ENCODE measurements at regions not wholly inside any gene's neighbourhood (a gene's known extent, or its start where the extent isn't known, plus 50 kb on each side); places are given as distances from the start of the nearest gene placed in this dataset.
"Not testable (repeated sequence)": the region's sequence is repeated elsewhere in the genome, so short reads cannot be mapped to it uniquely, and the experiment has no call there.

DNA sequence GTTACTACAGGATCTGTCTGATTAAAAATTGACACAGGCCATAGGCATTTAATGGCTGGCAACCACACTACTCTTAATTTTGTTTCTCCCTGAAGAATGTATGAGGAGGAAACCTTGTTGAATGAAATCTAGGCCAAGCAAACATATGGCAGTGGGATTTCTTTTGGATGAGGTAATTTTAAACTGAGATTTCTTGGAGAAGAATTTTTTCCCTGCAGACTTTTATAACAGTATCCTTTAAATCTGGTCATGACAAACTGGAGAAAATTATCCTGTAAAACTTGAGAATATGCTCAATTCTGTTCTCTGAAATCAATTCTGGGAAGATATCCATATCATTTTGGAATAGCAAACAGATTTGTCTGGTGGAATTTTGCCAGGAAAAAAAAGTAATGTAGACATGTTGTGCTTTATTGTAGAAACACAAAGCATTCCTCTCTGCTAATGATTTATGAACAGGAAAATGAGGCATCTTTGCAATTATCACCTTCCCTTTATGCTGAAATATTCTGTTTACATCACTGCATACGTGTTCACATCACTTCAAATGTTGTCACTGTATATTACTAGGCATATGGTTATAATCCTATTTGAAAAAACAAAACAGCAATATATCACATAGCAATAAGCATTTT is 108.3 kb upstream of the ARSJ start:
- no peak for DNase-seq (ENCODE audit: low read depth in 2 of 2)

DNA sequence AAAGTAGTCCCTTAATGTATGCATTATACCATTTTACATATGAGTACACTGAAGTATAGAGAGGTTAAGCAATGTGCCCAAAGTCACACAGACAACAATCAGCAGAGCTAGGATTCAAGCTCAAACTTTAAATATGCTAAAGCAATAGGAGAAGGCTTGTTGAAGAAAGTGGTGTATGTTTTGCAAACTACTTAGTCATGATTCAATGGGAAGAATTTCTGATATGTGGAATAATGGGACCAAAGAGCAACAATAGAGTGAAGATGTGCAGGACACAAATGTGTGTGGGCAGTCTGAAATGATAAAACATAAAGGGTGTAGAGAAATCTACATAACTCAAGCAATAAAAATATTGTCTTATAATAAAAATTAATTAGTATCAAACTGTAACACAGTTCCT is 109.0 kb upstream of the ARSJ start:
- no peak for DNase-seq (ENCODE audit: low read depth in 2 of 2)

DNA sequence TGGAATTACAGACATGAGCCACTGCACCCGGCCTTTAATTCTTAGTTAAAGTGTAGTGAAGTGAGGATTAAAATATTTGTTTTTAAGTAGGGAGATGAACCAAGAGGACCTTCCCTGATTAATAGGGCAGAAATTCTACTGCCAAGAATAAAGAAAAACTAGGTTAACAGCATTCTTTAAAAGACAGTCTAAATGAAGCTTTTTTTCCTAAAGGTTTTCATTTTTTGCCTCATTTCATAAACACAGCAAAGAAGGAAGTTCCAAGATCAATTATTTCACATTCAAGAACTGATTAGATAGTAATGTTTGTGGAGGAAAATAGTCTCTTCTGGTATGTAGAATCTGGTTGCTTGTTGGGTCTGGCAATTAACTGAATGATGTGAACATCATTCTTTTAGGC is 112.1 kb upstream of the ARSJ start:
- DNase-seq (ENCODE audit: low read depth in 2 of 2): no peak

DNA sequence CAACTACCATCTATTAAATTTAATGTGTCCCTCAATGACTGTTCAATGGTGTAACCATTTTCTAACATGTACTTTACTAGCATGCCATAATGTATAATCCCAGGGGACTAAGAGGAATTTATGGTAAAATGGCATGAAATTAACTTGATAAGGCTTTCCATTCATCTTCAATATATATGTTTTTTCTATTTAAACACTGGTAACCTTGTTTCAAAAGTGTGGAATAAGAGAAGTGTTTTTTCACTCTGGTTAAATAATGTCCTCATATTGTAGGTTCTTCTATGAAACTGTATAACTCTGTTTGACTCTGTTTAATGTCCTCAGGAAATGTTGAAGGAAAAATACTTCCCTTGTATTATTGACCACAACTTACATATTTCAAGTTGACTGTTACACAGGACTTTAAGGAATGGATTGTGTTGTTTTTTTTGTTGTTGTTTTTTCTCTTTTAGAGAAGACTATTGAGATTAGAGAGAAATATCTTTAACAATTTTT is 113.8 kb upstream of the ARSJ start:
- no peak for DNase-seq (ENCODE audit: low read depth in 2 of 2)

DNA sequence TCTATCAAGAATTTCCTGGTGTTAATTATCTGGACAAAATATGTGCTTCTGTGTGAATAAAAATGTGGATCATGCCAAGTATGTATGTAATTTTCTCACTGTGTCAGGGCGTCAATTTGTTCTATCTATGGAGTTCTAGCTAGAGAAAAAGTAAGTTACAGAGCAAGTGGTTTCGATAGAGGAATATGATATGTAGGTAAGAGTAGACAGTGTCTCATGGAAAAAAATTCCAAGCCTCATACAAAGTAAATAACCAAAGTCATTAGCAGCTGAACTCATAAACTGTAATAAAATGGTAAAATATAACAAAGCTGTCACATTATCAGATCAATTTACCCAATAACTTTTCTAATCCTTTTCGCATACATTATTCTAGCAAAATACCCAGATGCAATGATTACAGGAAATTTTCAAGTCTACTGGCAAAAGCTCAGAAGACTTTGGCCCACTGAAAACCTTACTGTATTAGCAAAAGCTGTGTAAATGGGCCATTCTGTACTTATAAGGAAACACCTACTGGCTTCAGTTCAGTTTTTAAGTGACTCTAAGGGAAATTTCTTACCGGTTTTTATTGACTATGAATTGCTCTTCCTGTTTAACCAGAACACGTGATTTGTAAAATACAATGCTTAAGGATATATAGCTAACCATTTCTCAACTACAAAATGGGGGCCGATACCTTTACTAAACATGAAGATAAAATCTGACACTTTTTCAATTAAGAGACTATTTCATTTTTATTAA is 121.0 kb upstream of the ARSJ start:
- no peak for DNase-seq (ENCODE audit: low read depth in 2 of 2)

DNA sequence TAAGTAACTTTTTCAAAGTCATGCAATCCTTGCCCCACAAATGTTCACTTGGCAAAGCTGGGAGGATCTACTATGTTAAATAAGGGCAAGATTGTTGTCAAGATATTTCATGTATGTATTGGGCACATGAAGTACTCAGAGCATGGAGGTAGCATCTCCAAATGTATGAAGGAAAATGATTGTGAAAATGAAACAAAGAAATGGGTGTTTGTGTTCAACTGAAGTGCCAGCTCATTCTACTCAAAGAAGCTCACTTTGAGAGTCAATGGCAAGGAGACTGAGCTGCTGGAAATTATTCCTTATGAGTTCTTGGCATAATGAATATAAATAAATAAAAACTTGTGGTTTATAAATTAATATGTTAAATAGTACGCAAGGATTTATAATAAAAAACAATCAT is 124.5 kb upstream of the ARSJ start:
- DNase-seq (ENCODE audit: low read depth in 2 of 2): no peak

DNA sequence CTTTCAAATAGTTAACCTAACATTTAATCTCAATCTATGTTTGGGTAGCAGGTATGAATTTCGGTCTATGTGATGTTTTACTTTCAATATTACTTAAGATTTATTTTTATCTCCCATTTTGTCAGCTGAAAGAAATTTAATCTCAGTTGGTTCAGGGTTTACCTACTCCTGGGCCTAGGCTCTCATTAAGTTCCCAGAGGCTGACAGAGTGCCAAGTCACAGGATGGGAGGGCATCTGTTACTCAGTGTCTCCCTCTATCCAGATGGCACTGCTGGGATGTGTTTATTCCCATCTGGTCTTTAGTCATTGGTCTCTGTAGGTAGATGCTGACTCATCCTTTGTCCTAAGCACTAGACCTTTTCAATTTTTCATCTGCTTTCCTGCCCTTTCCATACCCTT is 129.4 kb upstream of the ARSJ start:
- DNase-seq (ENCODE audit: low read depth in 2 of 2): no peak

DNA sequence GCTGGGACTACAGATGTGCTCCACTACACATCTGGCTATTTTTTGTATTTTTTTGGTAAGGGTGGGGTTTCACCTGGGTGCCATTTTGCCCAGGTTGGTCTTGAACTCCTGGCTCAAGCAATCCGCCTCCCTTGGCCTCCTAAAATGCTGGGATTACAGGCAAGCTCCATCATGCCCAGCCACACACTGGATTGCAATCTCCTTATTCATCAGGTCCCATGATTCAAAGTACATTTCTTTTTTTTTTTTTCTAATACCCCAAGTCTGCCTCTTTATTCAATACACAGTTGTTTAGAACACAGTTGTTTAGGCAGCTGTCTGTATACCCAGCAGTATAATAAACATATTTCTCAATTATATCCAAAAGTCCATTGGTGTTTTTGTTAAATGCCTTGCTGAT is 130.3 kb upstream of the ARSJ start:
- DNase-seq (ENCODE audit: low read depth in 2 of 2): no peak

DNA sequence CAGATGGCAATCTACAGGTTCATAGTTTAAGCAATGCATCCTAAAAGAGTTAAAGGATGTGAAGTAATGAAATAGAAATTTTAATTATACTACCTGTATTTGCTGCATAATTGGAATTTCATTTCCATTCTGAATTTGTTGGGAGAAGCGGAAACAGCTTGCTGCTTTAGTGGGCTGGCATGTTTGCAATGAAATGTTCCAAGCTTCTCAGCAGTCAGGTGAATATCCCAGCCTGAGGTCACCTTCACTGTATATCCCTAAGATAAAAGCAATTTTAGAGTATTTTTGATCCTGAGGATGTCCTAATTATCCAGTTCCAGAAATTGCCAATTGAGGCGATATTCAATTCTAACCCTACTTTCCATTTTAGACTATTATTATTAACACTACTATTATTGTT is 136.1 kb upstream of the ARSJ start:
- DNase-seq (ENCODE audit: low read depth in 2 of 2): no peak

DNA sequence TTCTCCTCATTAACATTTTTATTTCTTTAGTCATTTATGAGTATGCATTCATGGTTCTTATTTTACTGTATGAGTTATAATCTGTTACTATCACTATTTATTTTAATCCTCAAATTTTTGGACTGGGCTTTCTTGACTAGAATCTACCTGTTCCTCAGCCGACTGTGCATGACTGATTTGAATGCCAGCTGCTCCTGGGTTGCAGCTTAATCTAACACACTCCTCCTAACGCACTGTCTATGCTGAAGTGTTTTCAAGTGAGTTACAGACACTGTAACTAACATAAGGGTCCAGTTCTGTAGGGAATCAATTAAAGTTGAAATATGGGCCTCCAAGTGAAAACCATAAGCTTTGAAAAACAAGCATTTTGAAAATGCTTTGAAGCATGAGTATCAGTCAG is 137.4 kb upstream of the ARSJ start:
- DNase-seq (ENCODE audit: low read depth in 2 of 2): no peak

DNA sequence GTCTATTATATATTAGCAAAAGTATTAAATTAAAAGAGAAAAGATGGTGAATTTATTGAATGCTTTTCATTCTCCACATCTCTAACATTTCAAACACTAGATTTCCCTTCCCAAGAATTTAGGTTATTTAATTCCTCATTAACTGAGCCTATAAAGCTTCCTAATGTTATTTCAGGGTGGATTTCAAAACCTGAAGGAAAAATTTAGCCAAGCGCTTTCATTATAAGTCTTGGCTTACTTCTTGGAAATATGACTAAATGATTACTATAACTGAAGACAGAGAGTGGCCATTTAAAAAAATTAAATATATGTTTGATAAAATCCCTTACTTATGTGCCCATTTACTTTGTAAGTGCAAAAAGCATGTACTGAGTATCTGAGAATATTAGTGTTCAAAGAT is 141.8 kb upstream of the ARSJ start:
- DNase-seq (ENCODE audit: low read depth in 2 of 2): no peak

DNA sequence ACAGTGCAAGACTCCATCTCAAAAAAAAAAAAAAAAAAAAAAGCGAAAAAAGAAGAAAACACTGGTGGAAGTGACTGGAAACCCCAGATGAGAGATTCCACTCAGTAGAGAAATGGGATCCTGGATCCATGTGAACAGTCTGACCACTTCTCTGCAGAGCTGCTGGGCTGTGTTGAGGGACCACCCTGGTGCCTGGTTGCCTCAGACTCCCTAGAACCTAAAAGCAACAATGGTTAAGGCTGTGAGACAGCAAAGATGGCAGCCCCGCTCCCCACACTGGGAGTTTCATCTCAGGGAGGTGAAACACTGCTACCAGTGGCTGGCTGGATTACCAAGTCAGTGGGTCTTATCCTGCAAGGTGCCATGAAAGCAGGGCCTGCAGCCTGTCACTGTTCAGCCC is 152.8 kb upstream of the ARSJ start:
- no peak for DNase-seq (ENCODE audit: low read depth in 2 of 2)

DNA sequence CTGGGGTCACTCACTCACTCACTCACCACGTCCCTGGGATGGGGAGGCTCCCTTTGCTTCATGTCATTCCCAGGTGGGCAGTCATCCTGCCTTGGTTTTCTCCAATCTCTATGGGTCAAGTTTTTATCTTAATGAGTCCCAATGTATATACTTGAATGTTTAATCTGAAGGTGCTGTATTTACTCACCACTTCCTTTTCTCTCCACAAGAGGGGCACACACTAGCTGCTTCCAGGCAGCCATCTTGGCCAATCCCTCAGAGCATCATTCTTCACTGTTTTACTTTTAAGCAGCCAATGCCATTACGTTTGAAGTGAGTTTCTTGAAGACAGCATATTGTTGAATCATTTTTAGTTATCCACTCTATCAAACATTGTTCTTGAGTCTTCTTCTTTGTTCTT is 153.4 kb upstream of the ARSJ start:
- DNase-seq (ENCODE audit: low read depth in 2 of 2): no peak

DNA sequence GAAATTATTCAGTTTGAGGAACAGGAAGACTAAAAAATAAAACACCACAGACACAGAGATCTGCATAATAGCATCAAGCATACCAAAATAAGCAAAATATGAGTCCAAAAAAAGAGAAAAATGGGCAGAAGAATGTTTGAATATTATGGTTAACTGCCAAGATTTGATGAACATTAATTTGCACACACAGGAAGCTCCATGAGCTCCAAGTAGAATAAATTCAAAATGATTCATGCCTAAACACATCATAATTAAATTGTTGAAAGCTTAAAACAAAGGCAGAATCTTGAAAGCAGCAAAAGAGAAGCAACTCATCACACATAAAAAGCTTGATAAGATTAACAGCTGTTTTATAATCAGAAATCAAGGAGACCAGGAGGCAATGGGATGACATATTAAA is 156.6 kb upstream of the ARSJ start:
- DNase-seq (ENCODE audit: low read depth in 2 of 2): no peak

DNA sequence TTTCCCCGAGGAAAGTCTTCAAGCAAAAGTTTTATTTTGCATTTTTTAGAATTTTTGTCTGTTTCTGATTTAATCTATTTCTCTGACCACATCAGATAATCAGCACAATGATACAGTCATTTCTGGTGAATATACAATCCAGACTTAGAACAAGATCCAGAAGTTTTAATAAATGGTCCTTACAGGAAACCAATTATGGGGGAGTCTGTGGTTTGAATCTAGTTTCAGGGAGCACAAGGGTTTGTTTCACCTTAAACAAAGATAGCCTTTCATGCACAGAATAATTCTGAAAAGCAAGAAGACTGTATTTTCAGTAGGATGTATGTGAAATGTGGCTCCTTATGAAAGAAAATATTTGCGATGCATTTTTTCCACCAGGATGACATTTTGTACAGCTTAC is 158.5 kb upstream of the ARSJ start:
- no peak for DNase-seq (ENCODE audit: low read depth in 2 of 2)

DNA sequence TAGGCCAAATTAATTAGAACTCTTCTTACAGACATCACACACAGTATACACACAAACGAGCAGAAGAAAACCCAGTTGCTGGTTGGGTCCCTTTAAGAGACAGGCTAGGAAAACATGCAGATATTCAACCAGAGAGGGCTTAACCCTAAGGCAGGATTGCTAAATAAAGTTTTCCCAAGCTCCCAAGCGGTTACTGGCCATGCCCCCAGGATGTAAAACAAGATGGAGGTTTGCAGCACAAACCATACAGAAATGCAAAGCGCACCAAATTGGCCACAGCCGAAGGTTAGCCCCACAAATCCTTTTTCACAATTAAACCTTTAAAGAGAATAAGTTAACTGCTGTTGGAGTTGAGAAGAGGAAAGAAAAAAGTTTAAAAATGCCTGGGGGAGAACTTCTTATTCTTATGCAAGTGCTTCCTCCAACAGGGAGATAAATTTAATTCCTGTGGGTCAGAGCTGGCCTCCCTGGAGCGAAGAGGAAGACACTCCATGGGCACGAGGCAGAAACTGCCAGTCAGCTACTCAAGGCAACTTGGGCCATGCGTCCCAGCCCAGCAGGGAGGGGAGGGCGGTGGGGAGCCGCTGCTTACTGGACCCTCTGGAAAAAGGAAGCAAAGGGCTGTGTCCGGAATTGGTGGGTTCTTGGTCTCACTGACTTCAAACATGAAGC is 167.6 kb upstream of the ARSJ start:
- DNase-seq (ENCODE audit: low read depth in 2 of 2): no peak

DNA sequence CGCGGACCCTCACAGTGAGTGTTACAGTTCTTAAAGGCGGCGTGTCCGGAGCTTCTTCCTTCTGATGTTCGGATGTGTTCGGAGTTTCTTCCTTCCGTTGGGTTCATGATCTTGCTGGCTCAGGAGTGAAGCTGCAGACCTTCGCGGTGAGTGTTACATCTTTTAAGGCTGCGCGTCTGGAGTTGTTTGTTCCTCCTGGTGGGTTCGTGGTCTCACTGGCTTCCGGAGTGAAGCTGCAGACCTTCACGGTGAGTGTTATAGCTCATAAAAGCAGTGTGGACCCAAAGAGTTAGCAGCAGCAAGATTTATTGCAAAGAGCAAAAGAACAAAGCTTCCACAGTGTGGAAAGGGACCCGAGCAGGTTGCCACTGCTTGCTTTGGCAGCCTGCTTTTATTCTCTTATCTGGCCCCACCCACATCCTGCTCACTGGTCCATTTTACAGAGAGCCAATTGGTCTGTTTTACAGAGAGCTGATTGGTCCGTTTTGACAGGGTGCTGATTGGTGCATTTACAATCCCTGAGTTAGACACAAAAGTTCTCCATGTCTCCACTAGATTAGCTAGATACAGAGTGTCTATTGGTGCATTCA is 168.3 kb upstream of the ARSJ start:
- DNase-seq (ENCODE audit: low read depth in 2 of 2): peak in 1 of 2 donors; percentile 3

DNA sequence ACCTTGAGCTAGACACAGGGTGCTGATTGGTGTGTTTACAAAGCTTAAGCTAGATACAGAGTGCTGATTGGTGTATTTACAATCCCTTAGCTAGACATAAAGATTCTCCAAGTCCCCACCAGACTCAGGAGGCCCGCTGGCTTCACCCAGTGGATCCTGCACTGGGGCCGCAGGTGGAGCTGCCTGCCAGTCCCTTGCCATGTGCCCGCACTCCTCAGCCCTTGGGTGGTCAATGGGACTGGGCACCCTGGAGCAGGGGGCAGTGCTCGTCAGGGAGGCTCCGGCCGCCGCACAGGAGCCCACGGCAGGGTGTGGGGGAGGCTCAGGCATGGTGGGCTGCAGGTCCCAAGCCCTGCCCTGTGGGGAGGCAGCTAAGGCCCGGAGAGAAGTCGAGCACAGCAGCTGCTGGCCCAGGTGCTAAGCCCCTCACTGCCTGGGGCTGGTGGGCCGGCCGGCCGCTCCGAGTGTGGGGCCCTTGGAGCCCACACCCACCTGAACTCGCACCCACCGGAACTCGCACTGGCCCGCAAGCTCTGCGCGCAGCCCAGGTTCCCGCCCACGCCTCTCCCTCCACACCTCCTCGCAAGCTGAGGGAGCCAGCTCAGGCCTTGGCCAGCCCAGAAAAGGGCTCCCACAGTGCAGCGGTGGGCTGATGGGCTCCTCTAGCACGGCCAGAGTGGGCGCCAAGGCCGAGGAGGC is 169.1 kb upstream of the ARSJ start:
- not testable (repeated sequence) for DNase-seq (ENCODE audit: low read depth in 2 of 2)

DNA sequence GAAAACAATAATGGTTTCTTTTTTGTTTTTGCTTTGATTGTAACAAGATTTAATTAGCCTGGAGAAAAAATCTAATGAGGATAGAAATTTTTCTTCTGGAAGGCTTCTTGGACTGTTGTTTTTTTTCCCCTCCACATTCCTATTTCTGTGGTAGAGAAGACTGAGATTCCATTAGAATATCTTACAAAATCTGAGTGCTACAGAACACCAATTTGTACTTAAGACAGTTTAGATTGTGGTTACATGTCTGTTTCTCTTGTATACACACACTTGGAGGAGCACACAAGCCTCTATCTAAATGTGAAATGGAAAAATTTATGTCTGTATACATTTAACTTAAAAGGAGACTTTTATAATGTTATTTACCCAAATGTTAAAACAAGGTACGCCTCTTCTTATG is 176.9 kb upstream of the ARSJ start:
- DNase-seq (ENCODE audit: low read depth in 2 of 2): no peak

DNA sequence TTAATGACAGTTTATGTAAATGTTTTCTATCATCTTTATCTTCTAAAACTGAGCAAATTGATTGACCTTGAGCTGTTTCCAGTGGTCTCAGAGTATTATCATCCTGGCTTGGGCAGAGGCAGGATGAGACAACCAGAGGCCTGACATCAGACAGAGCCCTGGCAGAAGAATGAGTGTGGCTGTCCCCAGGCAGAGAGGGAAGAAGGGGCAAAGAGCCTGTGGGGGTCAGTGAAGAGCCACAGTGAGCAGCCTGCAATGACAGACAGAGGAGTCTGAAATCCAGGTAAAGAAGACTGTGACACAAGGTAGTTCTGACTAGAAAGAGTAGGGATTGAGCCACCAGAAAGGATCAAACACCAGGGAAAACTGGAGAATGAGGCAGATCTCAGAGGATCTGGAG is 182.4 kb upstream of the ARSJ start:
- no peak for DNase-seq (ENCODE audit: low read depth in 2 of 2)

DNA sequence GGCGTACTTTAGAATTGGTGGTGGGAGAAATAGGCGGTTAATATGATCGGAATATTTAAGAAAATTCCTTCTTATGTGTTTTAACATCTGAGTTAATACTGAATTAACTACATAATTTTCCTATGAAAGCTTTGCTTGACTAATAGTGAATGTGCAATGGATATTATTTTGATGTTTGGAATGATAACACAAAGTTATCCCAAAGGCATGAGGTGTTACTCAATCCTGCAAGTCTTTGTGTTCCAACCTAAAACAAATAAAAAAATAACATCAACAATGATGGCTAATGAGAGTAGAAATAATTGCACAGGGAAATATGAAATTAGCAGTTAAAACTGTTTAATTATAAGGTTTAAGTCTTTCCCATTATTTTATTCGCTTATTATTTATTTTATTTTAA is 183.6 kb upstream of the ARSJ start:
- DNase-seq (ENCODE audit: low read depth in 2 of 2): no peak

DNA sequence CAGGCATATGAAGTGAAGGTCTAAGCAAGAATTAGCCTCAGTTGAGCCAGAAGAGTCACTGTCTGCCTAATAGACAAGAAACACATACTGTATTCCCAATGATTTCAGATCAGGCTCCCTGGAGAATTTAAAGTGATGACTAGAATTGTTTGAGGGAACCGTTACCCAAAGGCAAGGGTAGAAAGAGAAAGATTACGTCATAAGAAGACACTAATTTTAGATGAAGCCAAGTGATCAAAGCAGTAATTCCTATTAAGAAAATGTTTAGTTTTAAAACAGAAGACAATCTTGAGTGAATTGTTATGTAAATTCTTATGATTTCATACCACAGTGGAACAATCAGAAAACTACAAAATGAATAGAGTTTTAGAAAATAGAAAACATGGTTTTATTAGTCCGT is 194.5 kb upstream of the ARSJ start:
- no peak for DNase-seq (ENCODE audit: low read depth in 2 of 2)
